ENCODE measurements at regions not wholly inside any gene's neighbourhood (a gene's known extent, or its start where the extent isn't known, plus 50 kb on each side); places are given as distances from the start of the nearest gene placed in this dataset.

DNA sequence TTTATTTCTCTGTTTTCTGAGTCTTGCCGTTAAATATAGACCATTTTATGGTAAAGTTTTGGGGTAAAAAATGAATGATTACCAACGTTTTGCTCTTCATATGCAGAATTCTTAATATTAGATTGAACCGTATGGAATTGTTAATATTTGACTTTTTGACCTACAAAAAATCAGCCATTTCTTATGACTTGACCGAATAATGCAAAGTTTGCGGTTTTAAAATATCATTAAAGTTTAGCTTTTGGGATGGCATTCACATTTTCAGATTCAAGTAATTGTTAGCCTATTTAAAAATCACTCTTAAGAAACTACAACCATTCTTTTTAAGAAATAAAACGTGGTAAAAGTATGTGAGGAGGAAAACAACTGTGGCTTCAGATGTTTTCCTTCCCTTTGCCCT lies 138.0 kb downstream of the HAUS1 start:
- Histone ChIP-seq H3K36me3 (ENCODE audit: insufficient read depth, low read length) (no peaks in the 10 kb centered on the region), H3K4me2 (ENCODE audit: low read length) (no peak overlapping the region), H4K20me1 (ENCODE audit: insufficient read depth) (no peaks in the 10 kb centered on the region), H3K27me3 (ENCODE audit: insufficient read depth, low read depth, low read length) (no peaks in the 10 kb centered on the region), H3K9me3 (ENCODE audit: low read length) (no peaks in the 10 kb centered on the region), H2AFZ (ENCODE audit: low read depth, low read length) (no peak overlapping the region), H3K79me2 (replicated peaks; ENCODE audit: insufficient read depth, low read length) (no peaks in the 10 kb centered on the region), H3K9me2 (ENCODE audit: insufficient read depth, low read length) (no peaks in the 10 kb centered on the region), H3F3A (ENCODE audit: insufficient read depth, low read length, poor library complexity, severe bottlenecking) (no peaks in the 10 kb centered on the region), H3K9ac (ENCODE audit: low read length) (no peak overlapping the region), H3K27ac (ENCODE audit: low read length) (no peak overlapping the region), H3K4me3 (ENCODE audit: low read length) (no peak overlapping the region)
- TF ChIP-seq, protein P1, sequence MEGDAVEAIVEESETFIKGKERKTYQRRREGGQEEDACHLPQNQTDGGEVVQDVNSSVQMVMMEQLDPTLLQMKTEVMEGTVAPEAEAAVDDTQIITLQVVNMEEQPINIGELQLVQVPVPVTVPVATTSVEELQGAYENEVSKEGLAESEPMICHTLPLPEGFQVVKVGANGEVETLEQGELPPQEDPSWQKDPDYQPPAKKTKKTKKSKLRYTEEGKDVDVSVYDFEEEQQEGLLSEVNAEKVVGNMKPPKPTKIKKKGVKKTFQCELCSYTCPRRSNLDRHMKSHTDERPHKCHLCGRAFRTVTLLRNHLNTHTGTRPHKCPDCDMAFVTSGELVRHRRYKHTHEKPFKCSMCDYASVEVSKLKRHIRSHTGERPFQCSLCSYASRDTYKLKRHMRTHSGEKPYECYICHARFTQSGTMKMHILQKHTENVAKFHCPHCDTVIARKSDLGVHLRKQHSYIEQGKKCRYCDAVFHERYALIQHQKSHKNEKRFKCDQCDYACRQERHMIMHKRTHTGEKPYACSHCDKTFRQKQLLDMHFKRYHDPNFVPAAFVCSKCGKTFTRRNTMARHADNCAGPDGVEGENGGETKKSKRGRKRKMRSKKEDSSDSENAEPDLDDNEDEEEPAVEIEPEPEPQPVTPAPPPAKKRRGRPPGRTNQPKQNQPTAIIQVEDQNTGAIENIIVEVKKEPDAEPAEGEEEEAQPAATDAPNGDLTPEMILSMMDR (IDR thresholded peaks at IDR 0.05; ENCODE audit: poor library complexity, severe bottlenecking), result no peak
- no peak for TF ChIP-seq REST (IDR thresholded peaks at IDR 0.05; ENCODE audit: borderline replicate concordance)
- no peak for TF ChIP-seq EZH2 (IDR thresholded peaks at IDR 0.05; ENCODE audit: borderline replicate concordance, insufficient read depth, low read length, poor library complexity, severe bottlenecking)
- TF ChIP-seq POLR2AphosphoS5 (IDR thresholded peaks at IDR 0.05), result no peak
- TF ChIP-seq EP300 (conservative IDR thresholded peaks at IDR 0.05; ENCODE audit: poor library complexity, severe bottlenecking), result no peak
- TF ChIP-seq MXI1 (conservative IDR thresholded peaks at IDR 0.05; ENCODE audit: poor library complexity, severe bottlenecking), result no peak
- no peak for TF ChIP-seq TAF1 (IDR thresholded peaks at IDR 0.05; ENCODE audit: low read depth)
- TF ChIP-seq SMC3 (conservative IDR thresholded peaks at IDR 0.05; ENCODE audit: poor library complexity), result no peak
- no peak for TF ChIP-seq RAD21 (conservative IDR thresholded peaks at IDR 0.05)

- Histone ChIP-seq H3K9ac (ENCODE audit: low read length) (no peak overlapping the region), H3K9me3 (ENCODE audit: low read length) (no peaks in the 10 kb centered on the region), H3K4me3 (ENCODE audit: low read length) (no peak overlapping the region), H3K36me3 (ENCODE audit: insufficient read depth, low read length) (no peaks in the 10 kb centered on the region), H4K20me1 (ENCODE audit: insufficient read depth) (no peaks in the 10 kb centered on the region), H3K27me3 (ENCODE audit: insufficient read depth, low read depth, low read length) (no peaks in the 10 kb centered on the region), H3K79me2 (replicated peaks; ENCODE audit: insufficient read depth, low read length) (no peaks in the 10 kb centered on the region), H3K4me2 (ENCODE audit: low read length) (no peak overlapping the region), H3K27ac (ENCODE audit: low read length) (no peak overlapping the region), H3F3A (ENCODE audit: insufficient read depth, low read length, poor library complexity, severe bottlenecking) (no peaks in the 10 kb centered on the region), H2AFZ (ENCODE audit: low read depth, low read length) (no peak overlapping the region), H3K9me2 (ENCODE audit: insufficient read depth, low read length) (no peaks in the 10 kb centered on the region)
- TF ChIP-seq EZH2 (IDR thresholded peaks at IDR 0.05; ENCODE audit: borderline replicate concordance, insufficient read depth, low read length, poor library complexity, severe bottlenecking), result no peak
- TF ChIP-seq TAF1 (IDR thresholded peaks at IDR 0.05; ENCODE audit: low read depth), result no peak
- TF ChIP-seq POLR2AphosphoS5 (IDR thresholded peaks at IDR 0.05), result no peak
- TF ChIP-seq SMC3 (conservative IDR thresholded peaks at IDR 0.05; ENCODE audit: poor library complexity), result no peak
- no peak for TF ChIP-seq EP300 (conservative IDR thresholded peaks at IDR 0.05; ENCODE audit: poor library complexity, severe bottlenecking)
- TF ChIP-seq, protein P1 (IDR thresholded peaks at IDR 0.05; ENCODE audit: poor library complexity, severe bottlenecking), result no peak
- no peak for TF ChIP-seq RAD21 (conservative IDR thresholded peaks at IDR 0.05)
- TF ChIP-seq REST (IDR thresholded peaks at IDR 0.05; ENCODE audit: borderline replicate concordance), result no peak
- no peak for TF ChIP-seq MXI1 (conservative IDR thresholded peaks at IDR 0.05; ENCODE audit: poor library complexity, severe bottlenecking)
Observed at GRCh38 chr18:46243095-46243494, 138.9 kb downstream of the HAUS1 start.

All from neural cell (in vitro differentiated cells).